ENCODE measurements at regions not wholly inside any gene's neighbourhood (a gene's known extent, or its start where the extent isn't known, plus 50 kb on each side); places are given as distances from the start of the nearest gene placed in this dataset.
"Not testable (repeated sequence)": the region's sequence is repeated elsewhere in the genome, so short reads cannot be mapped to it uniquely, and the experiment has no call there.

GRCh38 chr15:81875717-81876116 is 170.1 kb downstream of the MEX3B start:
- DNase-seq; ATAC-seq (ENCODE audit: low FRiP score); H3K27me3 ChIP-seq (ENCODE audit: control insufficient read depth in 1 of 2, insufficient read depth in 2 of 2, low read length in 1 of 2); H3K4me1 ChIP-seq (ENCODE audit: control insufficient read depth in 1 of 2, insufficient read depth in 2 of 2, low read length in 2 of 2); intact Hi-C loops (cut with DNase I); H3K9me3 ChIP-seq (ENCODE audit: control insufficient read depth, low read length); H3K27ac ChIP-seq (ENCODE audit: low read depth in 1 of 2, low read length in 2 of 2); H3K4me3 ChIP-seq (ENCODE audit: low read length in 2 of 2); H3K36me3 ChIP-seq (ENCODE audit: control insufficient read depth in 1 of 2, insufficient read depth in 2 of 2, low read length in 1 of 2): not testable (repeated sequence)
- 79 to 96% methylated on average over 1 of the region's 1 CpG for WGBS, 2 donors

- H3K27me3 ChIP-seq (ENCODE audit: control insufficient read depth in 1 of 2, insufficient read depth in 2 of 2, low read length in 1 of 2); H3K4me1 ChIP-seq (ENCODE audit: control insufficient read depth in 1 of 2, insufficient read depth in 2 of 2, low read length in 2 of 2); intact Hi-C loops (cut with DNase I); DNase-seq; ATAC-seq (ENCODE audit: low FRiP score); H3K4me3 ChIP-seq (ENCODE audit: low read length in 2 of 2); H3K9me3 ChIP-seq (ENCODE audit: control insufficient read depth, low read length); H3K36me3 ChIP-seq (ENCODE audit: control insufficient read depth in 1 of 2, insufficient read depth in 2 of 2, low read length in 1 of 2); H3K27ac ChIP-seq (ENCODE audit: low read depth in 1 of 2, low read length in 2 of 2): not testable (repeated sequence)
- WGBS, 2 donors, result 93% methylated on average over 15 to 23 of the region's 29 CpGs
Measured at GRCh38 chr15:81870746-81871106, 175.1 kb downstream of the MEX3B start.

- ATAC-seq (ENCODE audit: low FRiP score); H3K27ac ChIP-seq (ENCODE audit: low read depth in 1 of 2, low read length in 2 of 2); DNase-seq; H3K36me3 ChIP-seq (ENCODE audit: control insufficient read depth in 1 of 2, insufficient read depth in 2 of 2, low read length in 1 of 2); H3K27me3 ChIP-seq (ENCODE audit: control insufficient read depth in 1 of 2, insufficient read depth in 2 of 2, low read length in 1 of 2); intact Hi-C loops (cut with DNase I); H3K4me1 ChIP-seq (ENCODE audit: control insufficient read depth in 1 of 2, insufficient read depth in 2 of 2, low read length in 2 of 2); H3K4me3 ChIP-seq (ENCODE audit: low read length in 2 of 2); H3K9me3 ChIP-seq (ENCODE audit: control insufficient read depth, low read length): not testable (repeated sequence)
- WGBS, 2 donors, result 81 to 84% methylated on average over 15 to 16 of the region's 16 CpGs
Measured at GRCh38 chr15:81870062-81870745, 175.6 kb downstream of the MEX3B start.

GRCh38 chr15:81869161-81869954 is 176.5 kb downstream of the MEX3B start:
- no peaks in the 10 kb centered on the region for H3K9me3 ChIP-seq (ENCODE audit: control insufficient read depth, low read length)
- DNase-seq (no peak), ATAC-seq (ENCODE audit: low FRiP score) (no peak)
- no peaks in the 10 kb centered on the region for H3K27me3 ChIP-seq (ENCODE audit: control insufficient read depth in 1 of 2, insufficient read depth in 2 of 2, low read length in 1 of 2)
- intact Hi-C loops (cut with DNase I), result no loop called here
- WGBS, 2 donors, result 91 to 95% methylated on average over 10 of the region's 10 CpGs
- no peak overlapping the region for H3K4me3 ChIP-seq (ENCODE audit: low read length in 2 of 2)
- H3K27ac ChIP-seq (ENCODE audit: low read depth in 1 of 2, low read length in 2 of 2), result no peak overlapping the region
- no peaks in the 10 kb centered on the region for H3K36me3 ChIP-seq (ENCODE audit: control insufficient read depth in 1 of 2, insufficient read depth in 2 of 2, low read length in 1 of 2)
- H3K4me1 ChIP-seq (ENCODE audit: control insufficient read depth in 1 of 2, insufficient read depth in 2 of 2, low read length in 2 of 2), result no peaks in the 10 kb centered on the region

GRCh38 chr15:81865850-81866537 is 179.8 kb downstream of the MEX3B start:
- no peak overlapping the region for H3K27ac ChIP-seq (ENCODE audit: low read depth in 1 of 2, low read length in 2 of 2)
- DNase-seq (no peak), ATAC-seq (ENCODE audit: low FRiP score) (no peak)
- H3K4me1 ChIP-seq (ENCODE audit: control insufficient read depth in 1 of 2, insufficient read depth in 2 of 2, low read length in 2 of 2), result no peaks in the 10 kb centered on the region
- H3K4me3 ChIP-seq (ENCODE audit: low read length in 2 of 2), result no peak overlapping the region
- no peaks in the 10 kb centered on the region for H3K27me3 ChIP-seq (ENCODE audit: control insufficient read depth in 1 of 2, insufficient read depth in 2 of 2, low read length in 1 of 2)
- intact Hi-C loops (cut with DNase I), result no loop called here
- no peaks in the 10 kb centered on the region for H3K9me3 ChIP-seq (ENCODE audit: control insufficient read depth, low read length)
- WGBS, 2 donors, result 89% methylated on average over 11 of the region's 11 CpGs
- no peaks in the 10 kb centered on the region for H3K36me3 ChIP-seq (ENCODE audit: control insufficient read depth in 1 of 2, insufficient read depth in 2 of 2, low read length in 1 of 2)

GRCh38 chr15:81863162-81863561 is 182.7 kb downstream of the MEX3B start:
- no peaks in the 10 kb centered on the region for H3K9me3 ChIP-seq (ENCODE audit: control insufficient read depth, low read length)
- H3K4me3 ChIP-seq (ENCODE audit: low read length in 2 of 2), result no peak overlapping the region
- H3K36me3 ChIP-seq (ENCODE audit: control insufficient read depth in 1 of 2, insufficient read depth in 2 of 2, low read length in 1 of 2), result no peaks in the 10 kb centered on the region
- H3K27ac ChIP-seq (ENCODE audit: low read depth in 1 of 2, low read length in 2 of 2), result no peak overlapping the region
- 65 to 72% methylated on average over 2 of the region's 2 CpGs for WGBS, 2 donors
- intact Hi-C loops (cut with DNase I), result no loop called here
- ATAC-seq (ENCODE audit: low FRiP score), result no peak
- no peak for DNase-seq
- H3K27me3 ChIP-seq (ENCODE audit: control insufficient read depth in 1 of 2, insufficient read depth in 2 of 2, low read length in 1 of 2), result no peaks in the 10 kb centered on the region
- no peaks in the 10 kb centered on the region for H3K4me1 ChIP-seq (ENCODE audit: control insufficient read depth in 1 of 2, insufficient read depth in 2 of 2, low read length in 2 of 2)

- Histone ChIP-seq H3K27ac (ENCODE audit: low read depth in 1 of 2, low read length in 2 of 2) (no peak overlapping the region), H3K4me1 (ENCODE audit: control insufficient read depth in 1 of 2, insufficient read depth in 2 of 2, low read length in 2 of 2) (no peaks in the 10 kb centered on the region), H3K9me3 (ENCODE audit: control insufficient read depth, low read length) (no peaks in the 10 kb centered on the region), H3K27me3 (ENCODE audit: control insufficient read depth in 1 of 2, insufficient read depth in 2 of 2, low read length in 1 of 2) (no peaks in the 10 kb centered on the region), H3K36me3 (ENCODE audit: control insufficient read depth in 1 of 2, insufficient read depth in 2 of 2, low read length in 1 of 2) (no peaks in the 10 kb centered on the region), H3K4me3 (ENCODE audit: low read length in 2 of 2) (no peak overlapping the region)
- DNase-seq (no peak), ATAC-seq (ENCODE audit: low FRiP score) (no peak)
- WGBS, 2 donors, result 89 to 92% methylated on average over 9 of the region's 9 CpGs
- intact Hi-C loops (cut with DNase I), result loop anchor here in 1 of 2 donors (10.0 kb wide), 1 partner anchor 65 kb away; no protein-coding TSS in a partner anchor
Measured at GRCh38 chr15:81859737-81860516, 185.9 kb downstream of the MEX3B start.

- DNase-seq, result no peak
Measured at GRCh38 chr15:81858586-81858985, 187.2 kb downstream of the MEX3B start.

More at GRCh38 chr15:81858586-81858985, 187.2 kb downstream of the MEX3B start:
- no peaks in the 10 kb centered on the region for H3K27me3 ChIP-seq (ENCODE audit: control insufficient read depth in 1 of 2, insufficient read depth in 2 of 2, low read length in 1 of 2)
- no peaks in the 10 kb centered on the region for H3K4me1 ChIP-seq (ENCODE audit: control insufficient read depth in 1 of 2, insufficient read depth in 2 of 2, low read length in 2 of 2)
- intact Hi-C loops (cut with DNase I), result loop anchor here in 1 of 2 donors (10.0 kb wide), 1 partner anchor 64 kb away; no protein-coding TSS in a partner anchor
- no peaks in the 10 kb centered on the region for H3K9me3 ChIP-seq (ENCODE audit: control insufficient read depth, low read length)
- 67 to 72% methylated on average over 3 of the region's 3 CpGs for WGBS, 2 donors
- no peak overlapping the region for H3K27ac ChIP-seq (ENCODE audit: low read depth in 1 of 2, low read length in 2 of 2)
- H3K36me3 ChIP-seq (ENCODE audit: control insufficient read depth in 1 of 2, insufficient read depth in 2 of 2, low read length in 1 of 2), result no peaks in the 10 kb centered on the region
- no peak overlapping the region for H3K4me3 ChIP-seq (ENCODE audit: low read length in 2 of 2)
- no peak for ATAC-seq (ENCODE audit: low FRiP score)
